Activated naive CD8-positive, alpha-beta T cell treated with anti-CD3 and anti-CD28 coated beads, Interleukin-2, amount 10 ng/mL, durations not matched to agents 7 days and 5 days (primary cell): ENCODE measurements at regions not wholly inside any gene's neighbourhood (a gene's known extent, or its start where the extent isn't known, plus 50 kb on each side); places are given as distances from the start of the nearest gene placed in this dataset.

Source experiments
- ATAC-seq: fragments of 150-1000 bp; cut with Tn5 transposase; one replicate; pipeline ENCODE4 v1.10.0; 2021; ENCODE audit warnings: low read depth, moderate library complexity
- POLR2A ChIA-PET: fragments of 350-600 bp; sonication (Branson Sonifier 250); formaldehyde crosslinking; loops from one replicate; lab custom pipeline; 2021; ENCODE audit warnings: antibody characterized with exemption; lab: Charles Lee
- DNase-seq: peaks from one replicate; pipeline ENCODE4 v3.0.0; 2021
- H3K27ac Mint-ChIP-seq: one replicate; pipeline ENCODE4 v1.8.0; 2022; ENCODE audit warnings: mild to moderate bottlenecking, mixed read lengths
- H3K27me3 Mint-ChIP-seq: one replicate; pipeline ENCODE4 v1.8.0; 2022; ENCODE audit warnings: mild to moderate bottlenecking, moderate library complexity, mixed read lengths
- H3K36me3 Mint-ChIP-seq: one replicate; pipeline ENCODE4 v1.8.0; 2021; ENCODE audit warnings: mild to moderate bottlenecking, mixed read lengths
- H3K4me1 Mint-ChIP-seq: one replicate; pipeline ENCODE4 v1.8.0; 2021; ENCODE audit warnings: mixed read lengths
- H3K4me3 Mint-ChIP-seq: one replicate; pipeline ENCODE4 v1.8.0; 2022; ENCODE audit warnings: mild to moderate bottlenecking, moderate library complexity, mixed read lengths
- H3K9me3 Mint-ChIP-seq: one replicate; pipeline ENCODE4 v1.8.0; 2021; ENCODE audit warnings: mixed read lengths

GRCh38 chr1:163512349-163512989 is 190.7 kb downstream of the NUF2 start:
- Mint-ChIP-seq H3K36me3 (no peaks in the 10 kb centered on the region), H3K27ac (no peak overlapping the region), H3K27me3 (no peaks in the 10 kb centered on the region), H3K9me3 (peaks cover 3% of the 10 kb centered on the region), H3K4me3 (no peak overlapping the region), H3K4me1 (no peaks in the 10 kb centered on the region)
- DNase-seq (no peak), ATAC-seq (no peak)
- POLR2A ChIA-PET: no interaction called here

GRCh38 chr1:163523375-163524029 is 201.7 kb downstream of the NUF2 start:
- Mint-ChIP-seq H3K27ac (no peak overlapping the region), H3K9me3 (peaks cover 5% of the 10 kb centered on the region), H3K36me3 (no peaks in the 10 kb centered on the region), H3K27me3 (peaks cover 2% of the 10 kb centered on the region), H3K4me1 (no peaks in the 10 kb centered on the region), H3K4me3 (no peak overlapping the region)
- POLR2A ChIA-PET: no interaction called here
- no peak for DNase-seq
- no peak for ATAC-seq

- DNase-seq: no peak
- Mint-ChIP-seq H3K36me3 (no peaks in the 10 kb centered on the region), H3K27ac (no peak overlapping the region), H3K4me3 (no peak overlapping the region), H3K27me3 (no peaks in the 10 kb centered on the region), H3K4me1 (no peaks in the 10 kb centered on the region), H3K9me3 (no peaks in the 10 kb centered on the region)
- POLR2A ChIA-PET: no interaction called here
- ATAC-seq: no peak
These were observed 207.1 kb downstream of the NUF2 start for GRCh38 chr1:163528710-163529348.

- Mint-ChIP-seq H3K4me1 (no peaks in the 10 kb centered on the region), H3K9me3 (no peaks in the 10 kb centered on the region)
These were observed 209.6 kb downstream of the NUF2 start for GRCh38 chr1:163531345-163531744.

GRCh38 chr1:163535401-163535800 is 213.6 kb downstream of the NUF2 start:
- no peaks in the 10 kb centered on the region for H3K27me3 Mint-ChIP-seq
- POLR2A ChIA-PET: no interaction called here
- H3K4me1 Mint-ChIP-seq: no peaks in the 10 kb centered on the region
- H3K4me3 Mint-ChIP-seq: no peak overlapping the region
- H3K27ac Mint-ChIP-seq: no peak overlapping the region
- no peaks in the 10 kb centered on the region for H3K36me3 Mint-ChIP-seq
- H3K9me3 Mint-ChIP-seq: no peaks in the 10 kb centered on the region
- DNase-seq: no peak
- ATAC-seq: no peak

More at GRCh38 chr1:163531345-163531744, 209.6 kb downstream of the NUF2 start:
- DNase-seq: no peak
- POLR2A ChIA-PET: no interaction called here
- no peak overlapping the region for H3K27ac Mint-ChIP-seq
- no peak overlapping the region for H3K4me3 Mint-ChIP-seq
- H3K27me3 Mint-ChIP-seq: no peaks in the 10 kb centered on the region
- ATAC-seq: no peak
- no peaks in the 10 kb centered on the region for H3K36me3 Mint-ChIP-seq

- no peak for DNase-seq
- Mint-ChIP-seq H3K9me3 (no peaks in the 10 kb centered on the region), H3K4me1 (no peaks in the 10 kb centered on the region), H3K27me3 (no peaks in the 10 kb centered on the region), H3K36me3 (no peaks in the 10 kb centered on the region), H3K27ac (no peak overlapping the region), H3K4me3 (no peak overlapping the region)
- no peak for ATAC-seq
- POLR2A ChIA-PET: no interaction called here
These were observed 214.1 kb downstream of the NUF2 start for GRCh38 chr1:163535807-163536206.

GRCh38 chr1:163537809-163538208 is 216.1 kb downstream of the NUF2 start:
- Mint-ChIP-seq H3K27ac (no peak overlapping the region), H3K27me3 (no peaks in the 10 kb centered on the region), H3K4me1 (no peaks in the 10 kb centered on the region), H3K9me3 (no peaks in the 10 kb centered on the region), H3K36me3 (no peaks in the 10 kb centered on the region), H3K4me3 (no peak overlapping the region)
- POLR2A ChIA-PET: no interaction called here
- no peak for ATAC-seq
- DNase-seq: no peak

- no peak for ATAC-seq
- Mint-ChIP-seq H3K27me3 (no peaks in the 10 kb centered on the region), H3K36me3 (no peaks in the 10 kb centered on the region), H3K9me3 (no peaks in the 10 kb centered on the region), H3K27ac (no peak overlapping the region), H3K4me1 (no peaks in the 10 kb centered on the region), H3K4me3 (no peak overlapping the region)
- POLR2A ChIA-PET: no interaction called here
- no peak for DNase-seq
These were observed 216.9 kb downstream of the NUF2 start for GRCh38 chr1:163538667-163539066.

GRCh38 chr1:163540727-163541126 is 219.0 kb downstream of the NUF2 start:
- no peaks in the 10 kb centered on the region for H3K4me1 Mint-ChIP-seq
- no peaks in the 10 kb centered on the region for H3K36me3 Mint-ChIP-seq
- H3K27me3 Mint-ChIP-seq: no peaks in the 10 kb centered on the region

GRCh38 chr1:163544441-163544840 is 222.7 kb downstream of the NUF2 start:
- Mint-ChIP-seq H3K4me3 (no peak overlapping the region), H3K4me1 (no peaks in the 10 kb centered on the region), H3K9me3 (no peaks in the 10 kb centered on the region), H3K27me3 (no peaks in the 10 kb centered on the region), H3K36me3 (no peaks in the 10 kb centered on the region), H3K27ac (no peak overlapping the region)
- DNase-seq: no peak
- ATAC-seq: no peak
- POLR2A ChIA-PET: no interaction called here

More at GRCh38 chr1:163540727-163541126, 219.0 kb downstream of the NUF2 start:
- no peak overlapping the region for H3K4me3 Mint-ChIP-seq
- no peak for DNase-seq
- no peaks in the 10 kb centered on the region for H3K9me3 Mint-ChIP-seq
- POLR2A ChIA-PET: no interaction called here
- no peak overlapping the region for H3K27ac Mint-ChIP-seq
- ATAC-seq: no peak

- ATAC-seq: no peak
- Mint-ChIP-seq H3K4me3 (no peak overlapping the region), H3K27me3 (no peaks in the 10 kb centered on the region), H3K9me3 (no peaks in the 10 kb centered on the region), H3K4me1 (no peaks in the 10 kb centered on the region), H3K27ac (no peak overlapping the region), H3K36me3 (no peaks in the 10 kb centered on the region)
- DNase-seq: no peak
- POLR2A ChIA-PET: no interaction called here
These were observed 236.4 kb downstream of the NUF2 start for GRCh38 chr1:163558162-163558561.

GRCh38 chr1:163561580-163562295 is 240.0 kb downstream of the NUF2 start:
- no peak for DNase-seq
- no peaks in the 10 kb centered on the region for H3K36me3 Mint-ChIP-seq
- H3K27me3 Mint-ChIP-seq: no peaks in the 10 kb centered on the region
- POLR2A ChIA-PET: no interaction called here
- ATAC-seq: no peak
- no peak overlapping the region for H3K27ac Mint-ChIP-seq
- H3K9me3 Mint-ChIP-seq: peaks cover 2% of the 10 kb centered on the region
- no peaks in the 10 kb centered on the region for H3K4me1 Mint-ChIP-seq
- H3K4me3 Mint-ChIP-seq: no peak overlapping the region

- Mint-ChIP-seq H3K27me3 (no peaks in the 10 kb centered on the region), H3K9me3 (peaks cover 2% of the 10 kb centered on the region), H3K4me1 (no peaks in the 10 kb centered on the region), H3K36me3 (no peaks in the 10 kb centered on the region), H3K4me3 (no peak overlapping the region), H3K27ac (no peak overlapping the region)
- no peak for DNase-seq
- ATAC-seq: no peak
- POLR2A ChIA-PET: no interaction called here
These were observed 240.6 kb downstream of the NUF2 start for GRCh38 chr1:163562355-163562754.
